Suppressor macrophage treated with lipopolysaccharide for 1 hour (primary cell): ENCODE measurements at regions not wholly inside any gene's neighbourhood (a gene's known extent, or its start where the extent isn't known, plus 50 kb on each side); places are given as distances from the start of the nearest gene placed in this dataset.

ENCODE experiments used
- DNase-seq, 3 donors: peaks; one replicate each; pipeline ENCODE4 v3.0.0-alpha.2; 2020 to 2022

DNA sequence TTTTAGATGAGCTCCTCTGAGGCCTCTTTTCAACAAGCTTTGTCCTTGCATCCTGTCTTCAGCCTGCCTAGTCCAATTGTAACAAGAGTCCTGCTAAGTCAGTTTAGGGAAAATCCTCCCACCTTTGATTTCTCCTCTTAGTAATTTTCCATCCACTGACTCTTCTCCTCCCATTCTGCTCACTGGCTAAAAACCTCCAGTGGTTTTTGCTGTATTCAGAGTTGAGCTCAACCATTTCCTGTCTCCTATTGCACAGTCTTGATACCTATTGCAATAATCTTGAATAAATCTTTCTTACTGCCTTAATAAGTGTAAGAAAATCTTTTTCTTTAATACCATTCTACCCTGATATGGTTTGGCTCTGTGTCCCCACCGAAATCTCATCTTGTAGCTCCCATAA lies 117.8 kb upstream of the ENPP6 start:
- no peak for DNase-seq

DNA sequence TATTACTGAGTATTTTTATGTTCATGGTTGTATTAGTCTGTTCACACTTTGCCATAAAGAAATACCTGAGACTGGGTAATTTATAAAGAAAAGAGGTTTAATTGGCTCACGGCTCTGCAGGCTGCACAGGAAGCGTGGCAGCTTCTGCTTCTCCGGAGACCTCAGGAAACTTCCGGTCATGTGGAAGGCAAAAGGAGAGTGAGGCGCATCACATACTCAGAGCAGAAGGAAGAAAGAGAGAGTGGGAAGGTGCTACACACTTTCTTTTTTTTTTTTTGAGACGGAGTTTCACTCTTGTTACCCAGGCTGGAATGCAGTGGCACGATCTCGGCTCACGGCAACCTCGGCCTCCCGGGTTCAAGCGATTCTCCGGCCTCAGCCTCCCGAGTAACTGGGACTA lies 115.8 kb upstream of the ENPP6 start:
- DNase-seq, result peak; percentile 51 to 59 (median 52)

GRCh38 chr4:184331268-184331995 lies 113.8 kb upstream of the ENPP6 start:
- peak; percentile 66 to 85 (median 83) for DNase-seq

DNA sequence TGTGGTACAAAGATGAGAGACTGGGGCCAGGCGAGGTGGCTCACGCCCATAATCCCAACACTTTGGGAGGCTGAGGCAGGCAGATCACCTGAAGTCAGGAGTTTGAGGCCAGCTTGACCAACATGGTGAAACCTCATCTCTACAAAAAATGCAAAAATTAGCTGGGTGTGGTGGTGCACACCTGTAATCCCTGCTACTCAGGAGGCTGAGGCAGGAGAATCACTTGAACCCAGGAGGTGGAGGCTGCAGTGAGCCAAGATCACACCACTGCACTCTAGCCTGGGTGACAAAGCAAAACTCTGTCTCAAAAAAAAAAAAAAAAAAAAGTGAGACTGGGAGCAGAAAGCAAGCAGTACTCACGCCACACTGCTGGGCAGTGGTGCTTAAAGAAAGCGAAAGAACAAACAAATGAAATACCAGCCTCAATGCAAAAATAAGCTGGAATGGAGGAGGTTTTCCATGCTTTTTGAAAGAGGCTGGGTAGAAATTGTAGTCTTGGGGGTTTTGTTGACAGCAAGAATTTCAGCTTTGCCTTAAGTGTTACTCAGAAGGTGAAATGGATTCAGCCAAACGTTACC lies 112.9 kb upstream of the ENPP6 start:
- peak in 1 of 3 donors; percentile 39 for DNase-seq

- peak; percentile 94 to 98 (median 96) for DNase-seq
These were observed 112.2 kb upstream of the ENPP6 start for GRCh38 chr4:184329659-184330400.

GRCh38 chr4:184329235-184329634 lies 111.6 kb upstream of the ENPP6 start:
- no peak for DNase-seq

DNA sequence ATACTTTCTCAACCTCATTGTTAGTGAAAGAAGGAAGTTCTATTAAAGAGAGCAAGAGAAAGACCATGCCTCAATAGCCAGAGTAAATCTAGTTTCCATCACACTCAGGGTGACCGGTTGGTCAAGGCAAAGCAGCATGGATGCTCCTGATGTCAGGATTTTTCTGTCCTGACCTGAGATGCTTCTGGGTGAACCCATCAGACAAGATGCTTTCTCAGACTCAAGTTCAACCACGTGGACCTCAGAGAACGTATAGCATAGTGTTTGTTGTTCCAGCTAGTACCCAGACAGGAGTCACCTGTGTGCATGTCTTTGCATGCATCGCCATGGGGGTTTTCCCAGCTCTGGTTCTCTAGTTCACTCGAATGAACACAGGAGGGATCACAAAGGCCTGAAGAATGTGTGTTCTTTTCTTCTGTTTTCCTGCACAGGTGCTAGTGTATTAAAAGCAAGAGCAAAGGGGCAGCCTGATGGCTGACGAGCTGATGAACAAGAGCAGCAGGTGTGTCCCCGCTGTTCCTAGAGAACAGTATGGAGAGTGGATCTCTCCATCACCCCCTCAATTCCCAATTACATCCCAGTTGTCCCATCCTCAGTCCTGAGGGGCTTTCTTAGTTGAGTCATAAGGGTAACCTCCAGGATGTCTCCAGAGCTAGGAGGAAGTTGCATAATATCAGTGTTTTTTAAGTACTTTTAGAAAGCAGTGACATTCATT lies 110.5 kb upstream of the ENPP6 start:
- peak; percentile 72 to 88 (median 87) for DNase-seq

- DNase-seq, result no peak
These were observed 107.3 kb upstream of the ENPP6 start for GRCh38 chr4:184324939-184325477.

DNA sequence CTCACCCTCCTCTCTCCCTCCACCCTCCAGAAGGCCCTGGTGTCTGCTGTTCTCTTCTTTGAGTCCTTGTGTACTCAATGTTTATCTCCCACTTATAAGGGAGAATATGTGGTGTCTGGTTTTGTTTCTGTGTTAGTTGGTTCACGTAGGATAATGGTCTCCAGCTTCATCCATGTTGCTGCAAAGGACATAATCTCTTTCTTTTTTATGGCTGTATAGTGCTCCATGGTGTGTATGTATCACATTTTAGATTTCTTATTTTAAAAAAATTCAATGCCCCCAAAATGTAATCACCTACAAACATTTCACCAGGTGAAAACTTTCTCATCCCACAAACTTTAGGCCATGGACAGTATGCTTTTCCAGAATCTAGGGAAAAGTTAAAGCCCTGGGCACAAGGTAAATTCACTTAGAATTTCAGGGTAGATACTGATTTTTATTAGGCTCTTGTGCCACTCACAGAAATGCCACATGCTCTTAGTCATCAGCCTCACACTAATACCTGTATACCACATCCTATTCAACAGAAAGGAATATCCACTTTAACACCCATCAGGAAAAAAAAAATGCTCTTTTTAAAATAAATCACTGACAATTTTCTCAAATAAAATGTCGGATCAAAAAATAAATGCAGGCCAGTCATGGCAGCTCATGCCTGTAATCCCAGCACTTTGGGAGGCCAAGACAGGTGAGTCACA lies 104.8 kb upstream of the ENPP6 start:
- no peak for DNase-seq

DNA sequence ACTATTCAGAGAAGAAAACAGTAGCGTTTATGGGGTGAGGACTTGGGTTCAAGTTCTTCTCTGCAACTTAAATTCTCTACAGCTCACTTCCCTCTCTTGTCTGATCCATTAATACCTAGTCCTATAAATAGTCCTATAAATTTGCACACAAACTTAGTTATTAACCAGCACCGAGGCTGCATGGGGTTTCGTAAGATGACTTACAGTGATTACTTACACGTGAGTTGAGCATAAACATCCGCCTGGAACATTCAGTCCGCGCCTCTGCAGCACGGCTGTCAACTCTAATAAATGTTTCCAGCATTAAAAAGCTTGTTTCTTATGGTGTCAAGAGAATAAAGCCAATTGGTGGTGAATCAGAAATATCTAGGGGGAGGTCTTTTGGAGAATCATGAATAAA lies 103.0 kb upstream of the ENPP6 start:
- no peak for DNase-seq

GRCh38 chr4:184318852-184319251 lies 101.2 kb upstream of the ENPP6 start:
- no peak for DNase-seq

DNA sequence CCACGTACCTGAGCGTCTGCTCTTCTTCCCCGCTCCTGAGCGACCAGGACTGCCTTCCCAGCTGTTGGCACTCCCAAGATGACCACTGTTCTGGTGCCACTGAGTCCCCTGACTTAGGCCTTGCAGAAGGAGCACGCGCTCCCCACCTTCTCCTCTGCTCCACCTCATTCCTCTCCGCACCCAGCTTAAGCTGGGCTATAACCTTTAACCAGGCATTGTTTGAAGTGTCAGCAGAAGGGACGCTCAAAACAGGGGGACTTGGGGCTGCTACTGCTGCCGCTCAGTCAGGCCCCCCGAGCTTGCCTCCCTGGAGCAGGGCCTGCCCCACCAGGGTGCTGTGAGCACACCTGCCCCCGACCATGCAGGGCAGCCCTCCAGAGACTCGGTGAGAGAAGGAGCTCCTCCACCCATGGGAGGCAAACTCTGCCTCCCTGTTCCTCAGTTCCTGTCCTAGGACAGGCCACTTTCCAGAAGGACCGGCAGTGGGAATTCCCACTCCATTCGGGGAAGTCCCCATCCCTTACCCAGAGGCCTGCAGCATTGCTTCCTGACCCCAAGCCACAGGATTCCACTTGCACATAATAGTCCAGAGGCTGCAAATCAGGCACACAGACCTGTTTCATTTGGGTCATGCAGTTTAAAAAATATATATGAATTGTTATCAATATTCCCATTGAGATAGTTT lies 99.7 kb upstream of the ENPP6 start:
- DNase-seq, result peak; percentile 50 to 77 (median 72)

- DNase-seq, result no peak
These were observed 99.1 kb upstream of the ENPP6 start for GRCh38 chr4:184316821-184317220.

DNA sequence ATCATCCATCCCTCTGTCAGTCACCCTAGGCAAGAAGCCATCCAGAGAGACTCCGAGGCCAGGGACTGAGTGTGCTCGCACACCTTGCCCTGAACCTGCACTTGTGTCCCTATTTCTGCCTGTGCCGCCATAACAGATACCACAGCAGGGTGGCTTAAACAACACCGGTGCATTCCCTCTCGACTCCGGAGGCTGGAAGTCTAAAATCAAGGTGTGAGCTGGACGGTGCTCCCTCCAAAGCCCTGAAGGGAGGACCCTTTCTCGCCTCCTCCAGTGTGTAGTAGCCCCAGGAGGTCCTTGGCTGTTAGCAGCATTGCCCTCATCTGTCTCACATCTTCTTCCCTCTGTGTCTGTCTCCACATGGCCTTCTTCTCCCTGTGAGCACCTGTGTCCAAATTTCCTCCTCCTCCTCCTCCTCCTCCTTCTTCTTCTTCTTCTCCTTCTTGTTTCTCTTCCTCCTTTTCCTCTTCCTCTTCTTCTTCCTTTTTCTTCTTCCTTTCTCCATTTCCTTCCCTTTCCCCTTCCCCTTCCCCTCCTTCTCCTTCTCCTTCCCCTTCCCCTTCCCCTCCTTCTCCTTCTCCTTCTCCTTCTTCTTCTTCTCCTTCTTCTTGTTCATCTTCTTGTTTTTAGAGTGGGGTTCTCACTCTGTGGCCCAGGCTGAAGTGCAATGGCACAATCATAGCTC lies 98.1 kb upstream of the ENPP6 start:
- DNase-seq, result no peak

DNA sequence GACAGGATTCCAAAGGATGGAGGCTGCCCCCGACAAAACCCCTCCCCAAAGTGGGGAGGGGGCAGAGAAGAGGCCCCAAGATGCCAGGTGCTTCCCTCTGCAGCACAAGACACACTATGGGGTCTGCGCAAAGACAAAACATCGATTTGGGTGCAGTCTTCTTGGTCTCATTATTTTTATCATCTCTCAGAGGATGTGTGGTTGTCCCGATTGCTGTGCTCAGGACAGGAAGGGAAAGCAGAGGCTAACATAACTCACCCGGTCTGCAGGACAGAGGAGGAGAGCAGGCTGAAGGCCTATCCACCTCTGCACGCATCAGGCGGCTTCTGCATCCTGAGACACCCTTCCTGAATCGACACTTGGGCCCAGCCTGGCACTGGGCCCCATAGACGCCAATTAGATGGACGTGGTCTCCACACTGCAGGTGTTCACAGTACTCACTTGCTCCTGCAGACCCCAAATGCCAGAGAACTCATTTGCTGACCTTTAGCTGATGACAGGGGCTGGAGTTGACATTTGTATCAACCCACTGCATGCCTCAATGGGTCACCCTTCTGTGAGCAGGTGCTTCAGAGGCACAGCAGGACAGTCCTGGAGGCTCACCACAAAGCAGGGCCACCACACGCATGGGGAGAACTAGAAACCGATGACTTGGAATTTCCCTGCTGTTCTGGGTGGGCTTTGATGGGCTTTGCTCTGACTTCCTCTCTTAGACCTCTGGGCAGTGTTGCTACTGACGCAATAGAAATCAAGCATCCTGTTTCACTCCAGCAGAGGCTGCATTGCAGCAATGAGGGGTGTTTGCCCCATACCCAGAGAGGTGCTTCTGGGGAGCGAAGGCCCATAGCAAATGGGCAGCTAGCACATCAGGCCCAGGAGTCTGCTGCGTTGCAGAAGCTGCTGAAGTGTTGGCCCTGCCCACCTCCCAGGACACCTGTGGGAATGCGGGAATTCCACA lies 96.3 kb upstream of the ENPP6 start:
- peak; percentile 73 to 87 (median 75) for DNase-seq

DNA sequence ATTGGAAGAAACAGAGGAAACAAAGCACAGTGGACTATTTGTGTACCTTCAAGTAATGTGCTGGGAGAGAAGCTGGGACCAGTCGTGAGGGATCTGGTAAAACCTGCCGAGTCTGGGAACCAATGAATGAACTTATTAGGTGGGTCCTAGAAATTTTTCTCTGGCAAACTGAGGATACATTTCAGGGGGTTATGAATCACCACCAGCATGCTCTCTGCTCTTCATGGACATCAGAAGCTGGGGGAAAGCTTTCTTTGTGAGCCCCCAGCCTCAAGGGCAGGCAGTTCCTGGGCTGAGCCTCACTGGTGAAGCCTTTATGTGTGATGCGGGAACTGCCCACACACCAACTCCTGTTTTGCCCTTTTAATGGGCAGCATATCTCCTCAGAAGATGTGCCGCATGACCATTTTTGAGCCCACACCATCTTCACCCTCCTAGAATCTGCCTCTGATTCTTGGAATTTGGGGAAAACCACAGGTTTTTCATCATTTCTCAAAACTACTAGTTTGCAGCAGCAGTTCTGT lies 95.4 kb upstream of the ENPP6 start:
- no peak for DNase-seq

- DNase-seq, result no peak
These were observed 94.5 kb upstream of the ENPP6 start for GRCh38 chr4:184312126-184312525.

- DNase-seq, result peak in 1 of 3 donors; percentile 50
These were observed 93.4 kb upstream of the ENPP6 start for GRCh38 chr4:184310881-184311709.

DNA sequence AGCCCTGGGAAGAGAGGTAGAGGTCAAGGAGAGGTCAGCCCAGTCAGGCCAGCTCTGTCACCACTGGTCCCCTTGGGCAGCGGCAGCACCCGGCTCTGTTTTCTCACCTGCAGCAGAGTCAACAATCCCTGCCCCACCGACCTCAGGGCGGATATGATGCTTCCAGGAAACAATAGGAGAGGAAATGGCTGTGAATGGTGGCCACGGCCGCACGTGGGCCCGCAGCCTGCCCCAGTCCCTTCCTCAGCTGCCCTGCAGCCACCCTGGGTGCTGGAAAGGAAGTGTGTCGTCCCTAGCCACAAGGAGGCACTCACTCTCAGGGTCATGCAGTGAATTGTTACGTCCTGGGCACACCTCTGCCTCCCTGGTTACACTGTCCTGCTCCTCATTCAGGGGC lies 92.5 kb upstream of the ENPP6 start:
- peak in 1 of 3 donors; percentile 38 for DNase-seq
